HG03139 (cell line): ENCODE measurements at regions not wholly inside any gene's neighbourhood (a gene's known extent, or its start where the extent isn't known, plus 50 kb on each side); places are given as distances from the start of the nearest gene placed in this dataset.
"Not testable (repeated sequence)": the region's sequence is repeated elsewhere in the genome, so short reads cannot be mapped to it uniquely, and the experiment has no call there.

Experiments used
- ATAC-seq: cut with Tn5 transposase; IDR thresholded peaks from one replicate; pipeline ENCODE4 v1.9.1; 2021; ENCODE audit not compliant: unreplicated experiment

- ATAC-seq = no peak
Observed at GRCh38 chr16:17564856-17565255, 94.1 kb upstream of the XYLT1 start.

- ATAC-seq = no peak
Observed at GRCh38 chr16:17563323-17564091, 92.7 kb upstream of the XYLT1 start.

GRCh38 chr16:17561056-17561455 is 90.3 kb upstream of the XYLT1 start:
- no peak for ATAC-seq

GRCh38 chr16:17560548-17560947 is 89.8 kb upstream of the XYLT1 start:
- no peak for ATAC-seq

- no peak for ATAC-seq
Observed at GRCh38 chr16:17559394-17559793, 88.6 kb upstream of the XYLT1 start.

- ATAC-seq = no peak
Observed at GRCh38 chr16:17557949-17558348, 87.2 kb upstream of the XYLT1 start.

GRCh38 chr16:17557480-17557879 is 86.7 kb upstream of the XYLT1 start:
- ATAC-seq = no peak

- ATAC-seq = no peak
Observed at GRCh38 chr16:17556276-17557052, 85.7 kb upstream of the XYLT1 start.

- no peak for ATAC-seq
Observed at GRCh38 chr16:17555176-17555575, 84.4 kb upstream of the XYLT1 start.

- no peak for ATAC-seq
Observed at GRCh38 chr16:17552351-17552750, 81.6 kb upstream of the XYLT1 start.

- not testable (repeated sequence) for ATAC-seq
Observed at GRCh38 chr16:17551682-17552081, 80.9 kb upstream of the XYLT1 start.

GRCh38 chr16:17548825-17549224 is 78.1 kb upstream of the XYLT1 start:
- ATAC-seq = no peak

- no peak for ATAC-seq
Observed at GRCh38 chr16:17544785-17545184, 74.0 kb upstream of the XYLT1 start.

GRCh38 chr16:17544304-17544703 is 73.5 kb upstream of the XYLT1 start:
- no peak for ATAC-seq

GRCh38 chr16:17543073-17543472 is 72.3 kb upstream of the XYLT1 start:
- ATAC-seq = no peak

GRCh38 chr16:17541324-17541723 is 70.6 kb upstream of the XYLT1 start:
- ATAC-seq = no peak

- no peak for ATAC-seq
Observed at GRCh38 chr16:17538927-17539326, 68.2 kb upstream of the XYLT1 start.

- no peak for ATAC-seq
Observed at GRCh38 chr16:17532338-17532995, 61.7 kb upstream of the XYLT1 start.

GRCh38 chr16:17529982-17530760 is 59.4 kb upstream of the XYLT1 start:
- peak; percentile 72 for ATAC-seq

- ATAC-seq = no peak
Observed at GRCh38 chr16:17526956-17527937, 56.5 kb upstream of the XYLT1 start.
